Omental fat pad (tissue), 3 donors: ENCODE measurements at regions not wholly inside any gene's neighbourhood (a gene's known extent, or its start where the extent isn't known, plus 50 kb on each side); places are given as distances from the start of the nearest gene placed in this dataset.
"Not testable (repeated sequence)": the region's sequence is repeated elsewhere in the genome, so short reads cannot be mapped to it uniquely, and the experiment has no call there.

Experiments
- ATAC-seq: fragments of 150-250 bp; one replicate; pipeline ENCODE4 v1.9.1; 2016; ENCODE audit warnings: mild to moderate bottlenecking, moderate library complexity; ENCODE audit not compliant: low FRiP score
- DNase-seq: peaks from one replicate; pipeline ENCODE4 v3.0.0-alpha.2; 2019; ENCODE audit warnings: low spot score
- TF ChIP-seq, protein P1 (sequence below), 3 donors: fragments of 450-650 bp; IDR thresholded peaks; one replicate each; pipeline ENCODE4 v1.5.1; 2016 to 2017; ENCODE audit warnings: antibody characterized with exemption in 3 of 3, mild to moderate bottlenecking in 3 of 3, moderate library complexity in 2 of 3

DNA sequence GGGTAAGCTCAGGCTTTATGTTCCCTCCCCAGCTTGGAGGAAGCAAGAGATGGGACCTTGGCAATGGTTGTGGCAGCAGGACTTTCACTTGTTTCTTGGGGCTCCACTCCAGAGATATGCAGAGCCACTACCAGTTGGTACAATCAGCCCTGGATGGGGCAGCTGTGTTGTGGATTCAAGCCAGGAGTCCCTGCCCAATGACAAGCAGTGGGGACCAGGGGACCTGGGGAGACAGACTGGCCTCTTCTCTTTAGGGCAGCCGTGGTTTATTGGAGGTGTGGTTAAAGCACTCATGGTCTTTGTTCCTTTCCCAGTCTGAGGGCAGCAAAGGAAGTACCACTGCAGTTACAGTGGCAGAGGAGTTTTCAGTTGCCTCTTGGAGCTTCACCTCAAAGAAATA is 856.1 kb downstream of the TTLL7 start:
- ATAC-seq, DNase-seq: not testable (repeated sequence)

- not testable (repeated sequence) for DNase-seq, ATAC-seq
Observed at GRCh38 chr1:83135524-83136157, 863.3 kb downstream of the TTLL7 start.

DNA sequence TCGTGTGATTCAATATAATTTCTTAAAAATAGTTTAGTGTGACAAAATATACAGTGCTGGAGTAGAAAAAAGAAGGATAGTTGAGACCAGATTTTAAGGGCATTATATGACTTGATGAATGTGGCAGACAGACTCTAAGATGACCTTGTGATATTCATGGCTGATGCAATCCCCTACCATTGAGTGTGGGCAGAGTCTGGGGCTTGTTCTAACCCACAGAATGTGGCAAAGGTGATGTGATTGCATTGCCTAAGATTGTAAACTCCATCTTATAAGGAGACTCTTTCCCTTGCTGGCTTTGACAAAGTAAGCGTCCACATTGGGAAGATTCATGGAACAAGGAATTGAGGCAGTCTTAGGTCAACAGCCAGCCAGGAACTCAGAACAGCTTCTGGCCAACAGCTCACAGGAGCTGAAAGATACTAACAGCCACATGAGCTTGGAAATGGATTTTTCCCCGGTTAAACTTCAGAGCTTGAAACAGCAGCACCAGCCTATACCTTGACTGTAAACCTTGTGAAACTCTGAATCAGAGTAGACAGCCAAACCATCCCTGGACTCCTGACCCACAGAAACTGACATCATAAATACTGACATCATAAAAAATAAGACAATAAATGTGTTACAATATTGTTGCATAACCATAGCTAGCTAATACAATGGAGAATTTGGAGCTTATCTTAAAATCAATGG is 864.5 kb downstream of the TTLL7 start:
- DNase-seq, ATAC-seq: not testable (repeated sequence)

DNA sequence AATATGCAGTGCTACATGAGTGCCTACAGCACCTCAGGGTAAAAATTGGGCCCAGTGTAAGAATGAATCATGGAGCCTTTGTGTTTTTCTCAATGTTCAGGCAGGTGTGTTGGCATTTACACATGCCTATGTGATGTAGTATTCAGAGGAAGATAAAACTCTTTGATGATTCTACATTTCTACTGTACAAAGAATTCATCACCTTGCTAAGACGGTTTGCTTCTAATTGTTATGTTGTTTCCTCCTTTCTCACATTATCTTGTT is 867.3 kb downstream of the TTLL7 start:
- DNase-seq (no peak), ATAC-seq (no peak)
- TF ChIP-seq, protein P1, sequence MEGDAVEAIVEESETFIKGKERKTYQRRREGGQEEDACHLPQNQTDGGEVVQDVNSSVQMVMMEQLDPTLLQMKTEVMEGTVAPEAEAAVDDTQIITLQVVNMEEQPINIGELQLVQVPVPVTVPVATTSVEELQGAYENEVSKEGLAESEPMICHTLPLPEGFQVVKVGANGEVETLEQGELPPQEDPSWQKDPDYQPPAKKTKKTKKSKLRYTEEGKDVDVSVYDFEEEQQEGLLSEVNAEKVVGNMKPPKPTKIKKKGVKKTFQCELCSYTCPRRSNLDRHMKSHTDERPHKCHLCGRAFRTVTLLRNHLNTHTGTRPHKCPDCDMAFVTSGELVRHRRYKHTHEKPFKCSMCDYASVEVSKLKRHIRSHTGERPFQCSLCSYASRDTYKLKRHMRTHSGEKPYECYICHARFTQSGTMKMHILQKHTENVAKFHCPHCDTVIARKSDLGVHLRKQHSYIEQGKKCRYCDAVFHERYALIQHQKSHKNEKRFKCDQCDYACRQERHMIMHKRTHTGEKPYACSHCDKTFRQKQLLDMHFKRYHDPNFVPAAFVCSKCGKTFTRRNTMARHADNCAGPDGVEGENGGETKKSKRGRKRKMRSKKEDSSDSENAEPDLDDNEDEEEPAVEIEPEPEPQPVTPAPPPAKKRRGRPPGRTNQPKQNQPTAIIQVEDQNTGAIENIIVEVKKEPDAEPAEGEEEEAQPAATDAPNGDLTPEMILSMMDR (IDR thresholded peaks at IDR 0.05) = no peak

GRCh38 chr1:83130886-83131691 is 867.8 kb downstream of the TTLL7 start:
- TF ChIP-seq, protein P1 (IDR thresholded peaks at IDR 0.05) = no peak
- no peak for DNase-seq

GRCh38 chr1:83129107-83129506 is 869.8 kb downstream of the TTLL7 start:
- ATAC-seq = no peak
- TF ChIP-seq, protein P1 (IDR thresholded peaks at IDR 0.05) = no peak
- no peak for DNase-seq

More at GRCh38 chr1:83130886-83131691, 867.8 kb downstream of the TTLL7 start:
- no peak for ATAC-seq

- TF ChIP-seq, protein P1 (IDR thresholded peaks at IDR 0.05) = no peak
- ATAC-seq (no peak), DNase-seq (no peak)
Observed at GRCh38 chr1:83125456-83125855, 873.5 kb downstream of the TTLL7 start.

DNA sequence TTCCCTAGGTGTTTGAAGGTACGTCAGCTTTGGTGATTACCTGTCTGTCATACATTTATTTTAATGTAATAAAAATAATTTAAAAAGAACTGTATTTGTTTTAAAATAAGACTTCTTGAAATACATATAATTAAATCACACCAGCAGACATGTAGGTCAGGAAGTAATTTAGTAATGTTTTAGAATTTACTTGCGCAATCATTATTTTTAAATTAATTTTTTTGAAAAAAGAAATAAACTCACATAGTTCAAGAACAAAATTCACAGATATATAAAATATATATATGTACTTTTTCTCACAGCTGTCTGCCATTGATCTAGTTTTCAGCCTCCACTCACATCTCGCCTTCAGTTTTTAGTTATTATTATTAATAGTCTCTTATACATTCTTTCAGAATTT is 875.9 kb downstream of the TTLL7 start:
- DNase-seq = no peak
- TF ChIP-seq, protein P1 (IDR thresholded peaks at IDR 0.05) = no peak
- ATAC-seq = no peak
